LHCN-M2 (cell line): ENCODE measurements at regions not wholly inside any gene's neighbourhood (a gene's known extent, or its start where the extent isn't known, plus 50 kb on each side); places are given as distances from the start of the nearest gene placed in this dataset.
"Not testable (repeated sequence)": the region's sequence is repeated elsewhere in the genome, so short reads cannot be mapped to it uniquely, and the experiment has no call there.

ENCODE experiments used
- DNase-seq: peaks from one replicate; pipeline ENCODE4 v3.0.0-alpha.2; 2012; ENCODE audit warnings: low read depth

DNA sequence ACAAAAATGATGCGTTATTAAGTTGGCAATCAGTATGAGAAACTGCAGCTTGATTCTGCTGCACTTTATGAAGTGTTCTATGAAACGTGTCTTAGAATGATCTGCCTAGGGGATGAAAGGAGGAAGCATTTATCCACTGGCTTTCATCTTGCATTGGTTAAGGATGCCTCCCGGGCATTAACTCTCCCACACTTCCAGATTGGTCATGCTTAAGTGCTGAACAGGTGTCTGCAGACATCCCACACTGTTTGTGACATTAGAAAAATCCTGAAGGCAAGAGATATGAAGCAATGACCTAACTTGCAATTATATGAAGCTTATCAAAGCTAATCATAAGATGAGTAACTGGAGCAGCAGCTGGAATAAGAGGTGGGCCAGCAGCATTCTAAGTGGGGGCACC is 437.3 kb downstream of the NSUN3 start:
- no peak for DNase-seq

DNA sequence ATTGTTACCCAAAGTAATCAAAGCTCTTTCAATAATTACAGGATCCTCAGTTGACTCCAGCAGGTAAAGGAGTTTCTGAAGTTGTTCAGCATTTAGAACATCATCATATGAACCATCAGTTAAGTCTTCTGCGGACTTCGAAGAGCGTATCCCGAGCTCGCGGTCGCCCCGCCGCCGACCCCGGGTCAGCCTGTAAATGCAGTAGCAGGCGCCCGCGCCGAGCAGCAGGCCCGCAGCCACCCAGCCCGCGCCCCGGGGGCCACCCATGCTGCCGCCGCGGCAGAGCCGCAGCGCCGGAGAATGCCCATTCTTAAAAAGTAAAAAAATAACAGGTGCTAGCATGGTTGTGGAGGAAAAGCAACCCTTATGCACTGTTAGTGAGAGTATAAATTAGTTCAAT is 444.5 kb downstream of the NSUN3 start:
- not testable (repeated sequence) for DNase-seq

DNA sequence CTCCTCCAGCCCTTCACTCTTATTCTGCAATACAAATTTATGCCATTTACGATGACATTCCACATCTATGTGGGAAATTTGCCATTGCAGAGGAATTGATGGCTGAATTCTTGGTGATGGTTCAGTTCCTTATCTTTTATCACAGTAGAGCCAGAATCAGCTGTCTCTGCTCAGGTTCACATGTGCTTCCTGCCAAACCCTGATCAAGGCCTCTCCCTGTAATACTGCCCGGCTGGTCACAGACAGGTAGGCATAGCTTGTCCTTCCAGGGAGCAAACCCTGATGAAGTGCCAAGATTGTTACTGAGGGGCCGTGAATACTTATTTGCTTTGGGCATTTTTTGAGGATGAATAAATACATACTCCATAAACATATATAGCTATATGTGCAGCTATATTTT is 450.0 kb downstream of the NSUN3 start:
- no peak for DNase-seq

DNA sequence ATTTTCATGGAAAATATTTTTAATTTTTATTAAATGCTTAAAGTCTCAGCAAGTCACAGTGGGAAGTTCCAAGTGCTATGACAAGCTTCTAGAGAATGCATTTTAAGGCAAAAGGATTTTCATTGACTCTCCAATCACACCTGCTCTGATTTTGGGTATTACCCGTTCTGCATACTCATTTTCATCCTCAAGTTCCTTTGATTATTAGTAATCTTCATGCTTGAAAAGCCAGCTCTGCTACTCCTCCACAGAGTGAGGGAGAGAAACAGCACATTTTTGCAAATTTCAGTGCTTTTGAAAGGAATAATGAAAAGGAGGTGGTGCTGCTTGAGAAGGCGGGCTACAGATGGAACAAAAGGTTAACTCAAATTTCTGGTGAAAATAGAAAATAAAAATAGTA is 450.7 kb downstream of the NSUN3 start:
- no peak for DNase-seq

DNA sequence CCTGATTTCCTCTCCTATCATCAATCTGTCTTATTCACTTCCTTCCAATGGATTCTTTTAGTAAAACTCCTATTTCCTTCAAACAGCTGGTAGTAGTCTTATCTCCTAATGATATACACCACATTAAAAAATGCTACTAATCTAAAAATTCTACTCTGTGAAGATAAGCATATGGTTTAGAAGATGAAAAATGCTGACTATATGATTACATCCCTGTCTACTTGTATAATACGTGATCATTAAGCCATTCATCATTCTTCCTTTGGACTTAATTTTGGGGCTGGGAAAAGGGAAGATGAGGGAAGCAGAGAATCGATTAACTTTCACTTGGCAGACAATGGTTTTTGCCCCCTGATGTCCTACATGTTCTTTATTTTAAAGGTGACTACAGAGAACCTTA is 453.1 kb downstream of the NSUN3 start:
- DNase-seq = no peak

DNA sequence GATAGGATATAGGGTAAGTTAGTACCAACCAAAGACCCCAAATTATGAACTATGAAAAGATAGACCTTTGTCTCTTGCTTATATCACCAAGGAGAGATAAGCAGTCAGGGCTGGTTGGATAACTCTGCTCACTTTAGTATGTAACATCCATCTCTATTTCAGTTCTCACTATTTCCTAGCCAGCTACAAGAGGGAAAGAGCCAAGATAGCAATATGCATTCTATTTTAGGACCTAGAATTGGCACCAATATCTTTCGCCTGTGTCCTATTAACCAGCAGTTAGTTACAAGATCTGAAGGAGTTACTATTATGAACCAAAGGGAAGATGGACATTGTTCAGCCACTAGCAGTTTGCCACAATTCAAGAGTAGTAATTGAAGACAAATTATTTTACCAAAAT is 457.5 kb downstream of the NSUN3 start:
- no peak for DNase-seq

DNA sequence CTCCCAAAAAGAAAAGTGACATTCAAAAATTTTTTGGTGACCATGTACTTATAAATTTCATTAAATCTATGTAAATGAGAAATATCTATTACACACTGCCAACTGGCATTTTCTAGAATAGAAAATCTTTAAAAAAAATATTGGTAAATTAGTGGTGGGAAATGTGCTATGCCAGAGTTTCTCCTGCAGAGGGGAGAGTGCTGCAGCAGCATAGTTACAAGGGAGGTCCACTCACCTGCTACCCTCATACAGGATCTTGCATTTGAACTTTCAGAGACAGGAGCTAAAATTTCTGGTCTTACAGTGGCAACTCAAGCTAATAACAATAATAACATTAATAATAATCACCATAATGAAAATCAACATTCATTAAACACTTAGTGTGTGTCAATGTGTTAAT is 459.6 kb downstream of the NSUN3 start:
- DNase-seq = no peak

DNA sequence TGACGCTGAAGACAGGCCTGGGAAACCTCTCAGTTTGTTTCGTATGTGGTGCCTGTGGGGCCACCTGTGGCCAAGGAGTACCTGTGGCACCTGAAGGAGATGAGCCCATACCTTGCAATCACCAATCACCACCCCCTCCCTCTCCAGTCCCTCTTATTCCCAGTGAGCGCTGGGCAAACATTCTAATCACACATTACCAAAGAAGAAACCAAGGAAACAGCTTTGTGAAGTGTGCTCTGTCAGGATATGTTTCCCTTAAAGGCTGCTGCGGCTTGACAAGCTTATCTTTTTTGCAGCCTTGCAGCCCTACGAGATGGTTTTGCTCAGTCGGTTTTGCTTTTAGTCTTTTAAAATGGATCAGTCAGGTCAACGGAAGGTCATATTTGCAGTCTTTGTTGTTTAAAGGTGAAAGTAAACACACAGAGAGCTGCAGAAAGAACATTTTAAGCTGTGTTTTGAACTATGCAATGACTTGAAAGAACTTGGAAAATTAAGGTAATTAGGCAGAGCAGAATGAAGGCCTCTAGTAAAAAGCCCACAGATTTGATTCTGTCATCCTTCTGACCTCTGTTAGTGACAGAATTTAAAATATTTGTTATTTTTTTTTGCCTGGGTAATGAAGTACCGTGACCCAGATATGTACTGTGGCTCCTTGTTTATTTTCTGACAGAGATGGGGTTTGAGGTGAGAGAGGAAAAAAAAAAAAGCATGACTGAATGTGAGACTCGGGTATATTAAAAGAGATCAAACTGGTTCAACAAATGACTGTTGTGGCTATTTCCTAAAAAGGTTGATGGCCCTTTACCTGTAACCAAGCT is 461.4 kb downstream of the NSUN3 start:
- no peak for DNase-seq

DNA sequence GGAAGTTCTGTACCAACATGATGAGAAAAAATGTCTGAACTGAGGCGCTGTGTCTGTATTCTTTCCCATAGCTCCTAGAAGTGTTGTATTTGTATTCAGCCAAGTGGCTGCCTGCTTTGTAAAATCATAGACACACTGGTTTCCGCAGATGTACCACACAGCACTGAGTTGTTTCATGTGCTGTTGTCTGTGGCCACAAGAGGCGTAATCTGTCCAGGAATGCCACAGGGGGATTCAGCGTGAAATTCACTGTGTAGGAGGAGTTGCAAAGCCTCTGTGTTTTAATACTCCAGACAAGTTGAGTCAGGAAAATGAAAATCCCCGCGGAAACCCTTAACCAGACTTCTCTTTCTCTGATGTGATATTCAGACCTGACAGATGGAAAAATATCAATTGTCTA is 462.2 kb downstream of the NSUN3 start:
- DNase-seq = peak; percentile 24

DNA sequence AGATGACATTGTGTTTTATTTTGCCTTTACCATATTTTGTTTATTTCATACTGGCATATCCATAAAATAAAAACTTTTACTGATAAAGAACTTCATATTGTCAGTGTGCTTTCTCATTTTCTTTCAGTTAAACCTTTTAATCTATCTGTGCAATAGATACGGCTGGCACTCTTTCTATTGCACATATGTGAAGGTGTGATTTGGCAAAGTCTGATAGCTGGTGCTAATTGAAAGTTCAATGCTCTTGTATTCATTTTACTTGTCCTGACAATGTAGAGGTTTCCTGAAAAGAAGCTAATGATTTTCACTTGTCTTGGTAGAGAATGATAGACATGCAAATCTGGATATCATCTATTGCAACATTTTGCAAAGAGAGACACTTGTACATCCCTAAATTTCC is 467.0 kb downstream of the NSUN3 start:
- no peak for DNase-seq

DNA sequence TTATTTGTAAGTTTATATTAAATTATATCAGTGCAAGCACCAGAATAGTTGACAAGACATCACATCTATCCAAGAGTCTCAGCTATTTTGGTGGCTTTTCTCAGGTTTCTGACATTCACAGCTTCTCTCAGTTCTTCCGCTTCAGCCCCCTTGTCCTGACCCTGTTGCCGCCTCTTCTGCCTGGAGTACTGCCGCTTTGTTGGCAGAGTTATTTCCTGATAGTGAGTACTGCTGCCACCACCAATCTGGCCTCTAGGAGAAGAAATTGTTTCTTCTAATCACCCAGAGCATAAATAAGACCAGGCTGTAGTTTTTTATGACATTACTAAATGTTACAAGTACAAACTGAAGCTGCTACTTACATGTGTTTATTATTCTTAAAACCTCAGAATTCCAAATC is 470.1 kb downstream of the NSUN3 start:
- no peak for DNase-seq

DNA sequence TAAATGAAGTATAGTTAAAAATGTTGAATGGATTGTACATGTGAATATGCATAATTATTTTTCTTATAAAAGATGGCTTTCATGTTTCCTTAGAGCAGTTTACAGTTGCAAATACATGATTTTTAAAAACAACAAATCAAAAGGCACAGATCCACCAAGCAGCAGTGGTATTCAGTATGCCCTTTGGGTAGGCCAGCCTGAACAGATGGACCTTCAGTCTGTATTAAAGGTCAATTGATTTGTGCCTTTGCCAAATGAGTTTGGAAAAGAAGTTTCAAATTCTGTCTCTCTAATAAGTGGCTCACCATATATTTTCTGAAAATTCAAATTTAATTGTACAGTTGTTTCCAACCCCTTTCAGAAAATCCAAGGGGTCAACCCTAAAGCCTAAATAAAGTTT is 477.1 kb downstream of the NSUN3 start:
- DNase-seq = no peak

DNA sequence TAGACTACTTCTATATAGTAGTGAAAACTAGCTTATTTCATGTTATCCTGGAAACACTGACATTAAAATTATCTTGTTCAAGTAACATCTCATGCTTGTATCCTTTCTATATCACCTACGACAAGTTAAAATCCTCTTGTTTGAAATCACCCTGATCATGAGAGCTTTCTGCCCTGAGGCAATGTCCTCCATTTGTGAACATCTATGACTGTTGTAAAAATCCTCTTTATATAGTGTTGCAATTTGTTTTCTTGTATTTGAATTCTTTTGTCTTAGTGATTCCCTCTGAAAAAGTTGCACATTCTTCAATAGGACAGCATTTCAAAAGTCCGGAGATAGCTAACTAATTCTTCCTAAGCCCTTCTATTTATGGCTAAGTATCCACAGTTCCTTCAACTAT is 480.3 kb downstream of the NSUN3 start:
- no peak for DNase-seq

DNA sequence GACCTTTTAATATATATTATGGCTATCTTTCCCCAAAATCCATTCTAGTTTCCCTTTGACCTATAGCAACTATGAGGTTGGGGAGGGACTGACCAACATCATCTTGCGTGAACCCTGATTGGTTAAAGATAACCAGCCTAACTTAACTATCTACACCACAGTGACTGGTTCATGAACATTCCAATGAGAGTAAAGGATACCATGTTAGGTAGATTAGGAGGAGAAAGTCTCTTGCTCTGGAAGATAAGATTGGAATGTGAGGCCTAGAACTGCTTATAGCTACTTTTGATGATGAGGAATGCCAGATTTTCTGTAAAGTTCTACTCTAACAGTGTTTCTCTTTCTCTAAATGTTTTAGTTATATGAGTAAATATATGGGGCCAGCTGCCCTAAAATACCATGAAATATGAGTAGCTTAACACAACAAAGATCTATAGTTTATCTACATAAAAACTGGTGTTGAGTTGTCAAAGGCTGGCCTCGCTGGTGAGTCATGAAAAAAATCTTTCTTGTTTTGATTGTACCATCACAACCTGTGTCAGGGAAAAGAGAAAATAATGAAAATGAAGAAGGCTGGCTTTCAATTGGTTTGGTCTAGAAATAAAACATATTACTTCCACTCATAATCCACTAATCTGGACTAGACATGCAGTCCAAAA is 481.4 kb downstream of the NSUN3 start:
- no peak for DNase-seq

DNA sequence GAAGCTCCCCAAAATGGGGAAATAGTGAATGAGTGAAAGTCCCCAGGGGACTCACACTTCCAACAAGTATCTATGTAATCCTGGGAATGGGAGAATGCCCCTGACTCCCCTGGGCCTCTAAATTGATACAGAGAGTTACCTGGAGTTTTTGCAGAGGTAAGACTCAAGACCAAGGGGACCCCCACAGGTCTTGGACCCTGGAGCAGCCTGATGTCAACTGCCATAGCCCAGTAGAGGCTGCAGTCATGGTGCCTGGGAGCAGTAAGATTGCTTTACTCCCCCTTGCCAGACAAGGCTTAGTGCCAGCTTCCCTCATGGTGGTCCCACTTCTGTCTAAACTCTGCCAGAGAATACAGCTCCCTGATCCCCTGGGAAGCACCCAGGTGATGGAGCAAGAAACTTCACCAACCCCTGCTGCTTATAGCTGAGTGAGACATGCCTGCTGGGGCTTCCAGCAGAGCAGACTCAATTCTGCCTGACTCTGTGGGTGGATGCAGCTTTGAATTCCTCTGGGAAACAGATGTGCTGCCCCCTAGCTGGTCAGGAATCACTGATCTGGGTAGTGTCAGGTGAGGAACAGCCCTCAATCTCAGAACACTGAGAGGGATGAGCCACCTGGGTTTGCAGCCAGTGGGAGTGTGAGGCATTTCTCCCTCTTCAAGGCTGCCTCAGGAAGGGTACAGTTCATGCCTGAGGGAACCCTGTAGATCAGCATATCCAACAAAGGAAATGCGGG is 485.9 kb downstream of the NSUN3 start:
- no peak for DNase-seq

DNA sequence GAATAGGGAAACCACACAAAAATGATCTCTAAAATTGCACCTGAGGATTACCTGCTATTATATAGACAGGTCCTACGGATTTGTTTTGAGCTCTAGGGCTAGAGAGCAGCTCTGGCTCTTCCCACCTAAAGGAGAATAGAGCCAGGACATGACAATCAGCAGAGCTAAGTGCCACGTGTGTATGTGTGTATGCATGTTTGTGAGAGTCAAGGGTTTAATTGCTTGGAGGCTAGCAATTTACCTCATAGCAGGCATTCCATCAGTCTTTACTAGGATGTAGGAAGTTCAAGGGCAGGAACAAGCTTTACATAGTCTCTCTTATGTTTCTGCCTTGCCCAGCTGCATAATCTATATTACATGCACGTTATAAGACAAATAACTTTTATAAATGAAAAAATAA is 498.2 kb downstream of the NSUN3 start:
- no peak for DNase-seq

DNA sequence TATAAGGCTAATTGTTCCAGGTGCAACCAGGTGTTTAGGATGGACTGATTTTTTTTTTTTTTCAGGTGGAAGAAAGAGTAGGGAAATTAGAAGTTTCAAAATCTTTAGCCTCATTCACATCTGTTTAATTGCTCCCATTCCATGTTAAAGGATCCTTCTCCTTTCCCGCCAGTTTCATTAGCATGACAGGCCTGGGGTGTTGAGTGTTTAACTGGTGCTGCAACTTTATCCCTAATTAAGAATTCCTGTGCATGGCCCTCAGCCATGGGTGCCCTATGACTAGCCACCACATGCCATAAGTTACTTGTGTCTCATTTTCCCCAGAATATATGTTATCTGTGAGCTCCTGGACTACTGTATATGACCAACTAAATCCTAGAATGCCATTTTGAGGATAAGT is 501.4 kb downstream of the NSUN3 start:
- DNase-seq = no peak

DNA sequence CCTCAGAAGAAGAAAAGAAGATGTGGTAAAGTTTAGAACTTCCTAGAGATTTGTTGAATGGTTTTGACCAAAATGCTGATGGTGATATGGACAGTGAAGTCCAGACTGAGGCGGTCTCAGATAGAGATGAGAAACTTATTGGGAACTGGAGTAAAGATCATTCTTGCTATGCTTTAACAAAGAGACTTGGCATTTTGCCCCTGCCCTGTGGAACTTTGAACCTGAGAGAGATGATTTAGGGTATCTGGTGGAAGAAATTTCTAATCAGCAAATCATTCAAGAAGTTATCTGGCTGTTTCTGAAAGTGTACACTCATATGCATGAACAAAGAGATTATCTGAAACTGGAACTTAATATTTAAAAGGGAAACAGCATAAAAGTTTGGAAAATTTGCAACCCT is 505.2 kb downstream of the NSUN3 start:
- DNase-seq = no peak

DNA sequence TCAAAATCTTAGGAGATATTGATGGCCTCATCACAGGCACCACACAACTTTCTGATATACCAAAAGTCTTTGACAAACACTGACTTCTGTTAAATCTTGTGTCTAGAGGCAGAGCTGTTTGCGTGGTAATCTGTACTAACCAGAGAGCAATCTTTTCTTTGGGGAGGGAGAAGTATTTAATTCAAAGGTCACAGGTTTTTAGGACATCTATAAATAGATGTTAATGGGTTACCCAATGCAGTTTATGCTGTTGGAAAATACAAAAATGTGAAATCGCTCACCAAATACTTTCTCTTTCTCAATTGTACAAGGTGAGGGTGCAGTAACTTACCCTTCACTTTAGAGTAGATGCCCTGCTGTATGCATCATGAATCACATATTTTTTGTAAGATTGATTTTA is 510.5 kb downstream of the NSUN3 start:
- no peak for DNase-seq

DNA sequence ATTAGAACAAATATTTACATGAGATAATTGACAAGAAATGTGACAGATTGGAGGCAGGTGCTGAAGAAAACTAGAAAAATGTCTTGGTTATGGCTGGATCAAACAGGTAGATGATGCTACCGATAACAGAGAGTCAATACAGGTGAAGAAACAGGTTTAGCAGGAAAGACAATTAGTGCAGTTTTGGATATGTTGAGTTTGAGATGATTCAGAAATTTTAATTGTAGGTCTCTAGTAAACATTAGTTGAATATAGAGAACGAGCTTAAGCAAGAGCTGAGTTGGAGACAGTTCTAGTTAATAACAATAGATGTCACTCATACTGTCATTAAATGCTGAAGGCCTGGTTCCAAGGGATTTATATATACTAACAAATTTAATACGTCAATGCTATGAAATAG is 524.4 kb downstream of the NSUN3 start:
- DNase-seq = no peak

DNA sequence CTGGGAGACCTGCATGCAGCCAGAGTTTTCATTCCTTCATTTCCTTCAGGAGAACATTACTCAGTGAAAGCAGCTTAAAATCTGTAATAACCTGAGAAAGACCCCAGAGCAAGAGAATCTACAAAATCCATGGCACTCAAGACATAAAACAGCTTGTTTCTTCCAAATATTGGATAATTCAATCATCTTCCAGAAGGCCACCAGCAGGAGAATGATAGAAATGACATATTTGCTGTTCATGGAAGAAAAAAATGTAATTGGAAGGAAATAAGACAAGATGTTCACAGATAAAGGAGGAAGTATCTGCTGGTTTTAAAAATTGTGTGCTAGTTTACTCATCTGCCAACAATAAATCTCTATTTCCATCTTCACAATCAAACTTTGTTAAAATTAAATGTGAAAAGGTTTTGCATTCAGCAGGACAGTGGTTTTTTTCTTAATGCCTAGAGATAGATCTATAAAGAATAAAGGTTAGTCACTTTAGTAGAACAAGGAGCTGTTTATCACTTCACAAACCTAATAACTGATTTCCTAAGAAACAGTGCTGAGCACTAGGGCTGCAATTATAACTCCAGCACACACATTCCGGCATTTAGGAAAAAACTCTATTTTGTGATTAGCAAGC is 530.8 kb downstream of the NSUN3 start:
- DNase-seq = no peak

DNA sequence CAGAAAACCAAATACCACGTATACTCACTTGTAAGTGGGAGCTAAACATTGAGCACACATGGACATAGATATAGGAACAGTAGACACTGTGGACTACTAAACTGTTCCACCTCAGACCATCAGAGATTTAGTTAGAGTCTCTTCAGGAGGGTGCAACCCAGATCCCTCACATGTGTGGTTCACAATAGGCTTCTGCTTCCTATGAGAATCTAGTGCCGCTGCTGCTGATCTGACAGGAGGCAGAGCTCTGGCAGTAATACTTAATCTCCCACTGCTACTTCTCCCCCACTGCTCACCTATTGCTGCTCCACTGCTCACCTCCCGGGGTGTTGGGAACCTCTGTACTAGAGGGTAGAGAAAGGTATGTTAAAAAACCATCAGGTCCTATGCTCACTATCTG is 533.3 kb downstream of the NSUN3 start:
- no peak for DNase-seq
